Mucosa of descending colon (tissue), 3 donors: ENCODE measurements at regions not wholly inside any gene's neighbourhood (a gene's known extent, or its start where the extent isn't known, plus 50 kb on each side); places are given as distances from the start of the nearest gene placed in this dataset.
"Not testable (repeated sequence)": the region's sequence is repeated elsewhere in the genome, so short reads cannot be mapped to it uniquely, and the experiment has no call there.

Experiments used
- ATAC-seq: fragments of 200-7000 bp; cut with Tn5 transposase; one replicate; pipeline ENCODE4 v1.9.1; 2020; ENCODE audit warnings: mild to moderate bottlenecking, moderate library complexity
- DNase-seq, 3 donors: peaks; one replicate each; pipeline ENCODE4 v3.0.0-alpha.2; 2020
- H3K36me3 ChIP-seq: fragments of 200-600 bp; one replicate; pipeline ENCODE4 v1.8.0; 2021; ENCODE audit warnings: low read depth, mild to moderate bottlenecking
- H3K4me1 ChIP-seq: fragments of 200-600 bp; one replicate; pipeline ENCODE4 v1.8.0; 2021; ENCODE audit warnings: low read depth, mild to moderate bottlenecking
- H3K4me3 ChIP-seq: fragments of 200-600 bp; one replicate; pipeline ENCODE4 v1.8.0; 2021; ENCODE audit warnings: mild to moderate bottlenecking
- H3K9me3 ChIP-seq: fragments of 200-600 bp; one replicate; pipeline ENCODE4 v1.8.0; 2021; ENCODE audit warnings: mild to moderate bottlenecking
- intact Hi-C, 2 donors: fragments of 100-400 bp; cut with DNase I in 1 of 2; cut with micrococcal nuclease in 1 of 2; formaldehyde crosslinking; loops; one replicate each; pipeline versions ENCODE4 v1.11.0 to v1.11.1; 2022; cut with DNase I, micrococcal nuclease
- TF ChIP-seq, protein P1 (sequence below): fragments of 200-600 bp; IDR thresholded peaks from one replicate; pipeline ENCODE4 v1.8.0; 2022; ENCODE audit warnings: antibody characterized with exemption, mild to moderate bottlenecking
- donor health status: DM: no; HTN: no; CAD: no; lungs with moderate emphysema.
- donor health status: DM: no; HTN: no; CAD: no.
- donor health status: DM: no; HTN: yes; CAD: no.

DNA sequence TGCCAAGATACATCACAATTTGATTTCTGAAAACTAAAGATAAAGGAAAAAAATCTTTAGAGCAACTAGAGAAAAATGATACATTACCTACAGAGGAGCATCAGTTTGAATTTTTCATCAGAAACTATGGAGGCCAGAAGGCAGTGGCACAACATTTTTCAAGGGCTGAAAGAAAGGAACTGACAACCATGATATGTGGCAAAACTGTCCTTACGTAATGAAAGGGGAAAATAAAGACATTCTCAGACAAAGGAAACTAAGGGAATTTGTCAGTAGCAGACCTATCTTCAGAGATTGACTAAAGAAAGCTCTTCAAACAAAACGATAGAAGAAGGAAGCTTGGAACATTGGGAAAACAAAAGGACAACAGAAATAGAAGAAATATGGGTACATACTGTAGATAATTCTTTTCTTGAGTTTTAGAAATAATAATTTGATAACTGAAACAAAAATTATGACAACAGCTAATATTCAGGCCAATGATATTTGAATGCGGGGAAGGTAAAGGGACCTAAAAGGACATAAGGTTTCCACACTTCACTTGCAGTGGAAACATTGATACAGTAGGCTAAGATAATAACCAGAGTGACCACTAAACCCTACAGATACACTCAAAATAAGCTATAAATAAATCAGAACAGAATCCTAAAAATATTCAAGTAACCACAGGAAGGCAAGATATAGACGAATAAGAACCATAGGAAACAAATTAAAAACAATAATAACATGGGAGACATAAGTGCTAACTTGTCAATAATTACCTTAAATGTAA lies 70.0 kb upstream of the NPAS2 start:
- no peak overlapping the region for H3K4me3 ChIP-seq
- H3K4me1 ChIP-seq = no peaks in the 10 kb centered on the region
- no peaks in the 10 kb centered on the region for H3K36me3 ChIP-seq
- DNase-seq = no peak
- ATAC-seq = no peak
- TF ChIP-seq, protein P1, sequence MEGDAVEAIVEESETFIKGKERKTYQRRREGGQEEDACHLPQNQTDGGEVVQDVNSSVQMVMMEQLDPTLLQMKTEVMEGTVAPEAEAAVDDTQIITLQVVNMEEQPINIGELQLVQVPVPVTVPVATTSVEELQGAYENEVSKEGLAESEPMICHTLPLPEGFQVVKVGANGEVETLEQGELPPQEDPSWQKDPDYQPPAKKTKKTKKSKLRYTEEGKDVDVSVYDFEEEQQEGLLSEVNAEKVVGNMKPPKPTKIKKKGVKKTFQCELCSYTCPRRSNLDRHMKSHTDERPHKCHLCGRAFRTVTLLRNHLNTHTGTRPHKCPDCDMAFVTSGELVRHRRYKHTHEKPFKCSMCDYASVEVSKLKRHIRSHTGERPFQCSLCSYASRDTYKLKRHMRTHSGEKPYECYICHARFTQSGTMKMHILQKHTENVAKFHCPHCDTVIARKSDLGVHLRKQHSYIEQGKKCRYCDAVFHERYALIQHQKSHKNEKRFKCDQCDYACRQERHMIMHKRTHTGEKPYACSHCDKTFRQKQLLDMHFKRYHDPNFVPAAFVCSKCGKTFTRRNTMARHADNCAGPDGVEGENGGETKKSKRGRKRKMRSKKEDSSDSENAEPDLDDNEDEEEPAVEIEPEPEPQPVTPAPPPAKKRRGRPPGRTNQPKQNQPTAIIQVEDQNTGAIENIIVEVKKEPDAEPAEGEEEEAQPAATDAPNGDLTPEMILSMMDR = no peak
- intact Hi-C loops = no loop called here
- H3K9me3 ChIP-seq = no peaks in the 10 kb centered on the region

DNA sequence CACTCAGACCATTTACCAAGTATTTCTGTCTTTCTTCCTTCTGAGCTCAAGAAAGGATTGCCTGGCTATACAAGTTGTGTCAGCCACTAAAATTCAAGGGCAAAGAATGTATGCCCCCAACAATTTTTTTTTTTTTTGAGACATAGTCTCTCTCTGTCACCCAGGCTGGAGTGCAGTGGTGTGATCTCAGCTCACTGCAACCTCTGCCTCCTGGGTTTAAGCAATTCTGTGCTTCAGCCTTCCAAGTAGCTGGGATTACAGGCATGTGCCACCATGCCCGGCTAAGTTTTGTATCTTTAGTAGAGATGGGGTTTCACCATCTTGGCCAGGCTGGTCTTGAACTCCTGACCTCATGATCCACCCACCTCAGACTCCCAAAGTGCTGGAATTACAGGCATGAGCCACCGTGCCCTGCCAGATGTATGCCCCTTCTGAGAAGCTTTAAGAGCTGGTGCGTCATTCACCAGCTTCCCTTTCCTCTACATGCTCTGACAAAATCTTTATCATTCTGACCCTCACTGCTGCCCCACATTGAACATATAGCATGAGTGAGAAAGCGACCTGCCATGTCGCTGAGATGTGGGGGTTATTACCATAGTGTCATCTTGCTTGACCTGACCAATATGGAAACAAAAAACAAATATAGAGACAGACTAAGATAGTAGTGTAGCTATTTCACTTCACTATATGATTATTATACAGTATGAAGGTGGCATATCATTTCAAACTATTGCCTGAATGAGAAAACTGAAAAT lies 67.9 kb upstream of the NPAS2 start:
- ATAC-seq, H3K4me1 ChIP-seq, H3K4me3 ChIP-seq, H3K9me3 ChIP-seq, intact Hi-C loops, H3K36me3 ChIP-seq, DNase-seq: not testable (repeated sequence)

DNA sequence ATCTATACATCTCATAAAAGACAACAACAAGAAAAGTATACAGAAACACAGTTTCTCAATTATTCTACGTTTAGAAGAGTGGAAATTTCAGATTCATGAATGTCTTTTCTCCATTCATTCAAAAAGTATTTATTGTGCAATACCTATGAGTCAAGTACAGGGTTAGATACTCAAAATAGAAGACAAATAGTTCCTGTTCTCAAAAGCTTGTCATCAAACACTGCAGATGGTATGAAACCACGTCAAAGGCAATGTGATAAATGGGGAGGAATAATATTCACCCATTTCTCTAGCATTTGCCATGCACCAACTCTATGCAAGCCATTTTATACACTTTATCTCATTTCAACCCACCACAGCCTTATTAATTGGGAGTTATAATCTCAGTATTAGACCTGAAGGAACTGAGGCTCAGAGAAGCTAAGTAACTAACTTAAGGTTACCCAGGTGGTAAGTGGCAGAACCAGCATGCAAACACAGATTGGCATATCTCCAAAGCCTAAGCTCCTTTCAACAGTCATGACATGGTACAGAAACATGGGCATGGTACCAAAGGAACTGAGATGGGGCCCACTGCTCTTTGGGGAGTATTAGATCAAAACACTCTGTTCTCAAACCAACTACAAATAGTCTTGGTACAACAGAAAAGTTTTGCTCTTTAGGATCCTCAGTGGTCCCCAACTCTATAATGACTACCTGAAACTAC lies 67.2 kb upstream of the NPAS2 start:
- no peak for ATAC-seq
- no peaks in the 10 kb centered on the region for H3K4me1 ChIP-seq
- TF ChIP-seq, protein P1 = no peak
- H3K9me3 ChIP-seq = no peaks in the 10 kb centered on the region
- intact Hi-C loops = no loop called here
- H3K4me3 ChIP-seq = no peak overlapping the region
- DNase-seq = no peak
- H3K36me3 ChIP-seq = no peaks in the 10 kb centered on the region

DNA sequence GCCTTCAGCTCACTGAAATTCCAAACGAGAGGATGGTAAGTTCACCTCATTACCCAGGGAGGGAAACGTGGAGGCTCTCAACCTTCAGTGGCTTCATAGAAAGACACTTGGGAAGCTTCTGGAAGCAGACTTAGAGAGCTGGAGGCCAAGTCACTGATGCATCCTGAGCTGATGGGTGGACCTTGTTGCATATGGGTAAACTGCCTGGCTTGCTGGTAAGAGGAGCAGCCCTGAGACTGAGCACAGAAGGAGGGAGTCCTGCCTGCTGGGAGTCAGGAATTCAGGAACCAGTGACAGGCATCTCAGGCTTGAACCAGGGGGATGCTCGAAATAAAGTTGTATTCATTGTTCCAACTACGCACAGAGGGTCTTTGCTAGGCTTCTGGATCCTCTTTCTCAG lies 66.5 kb upstream of the NPAS2 start:
- Histone ChIP-seq H3K4me3 (no peak overlapping the region), H3K4me1 (no peaks in the 10 kb centered on the region), H3K36me3 (no peaks in the 10 kb centered on the region), H3K9me3 (no peaks in the 10 kb centered on the region)
- TF ChIP-seq, protein P1 = no peak
- no peak for DNase-seq
- intact Hi-C loops = no loop called here
- no peak for ATAC-seq

DNA sequence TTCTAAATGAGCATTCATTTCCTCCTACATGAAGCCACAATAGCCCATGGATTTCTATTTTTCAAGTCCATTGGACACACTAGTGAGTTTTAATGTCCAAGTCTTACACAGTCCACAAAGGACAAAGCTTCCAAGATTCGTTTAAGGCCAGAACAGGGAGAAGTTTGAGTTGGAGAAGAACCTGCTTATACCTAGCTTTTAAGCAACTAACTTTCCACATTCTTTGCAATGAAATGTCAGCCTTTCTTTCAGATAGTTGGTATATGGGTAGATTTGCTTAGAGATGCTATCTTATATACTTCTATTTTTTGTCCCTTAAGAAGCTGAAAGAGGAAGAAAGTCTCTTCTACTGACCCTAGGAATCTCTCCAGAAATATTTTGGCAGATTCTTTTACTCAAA lies 66.1 kb upstream of the NPAS2 start:
- TF ChIP-seq, protein P1 = no peak
- intact Hi-C loops = no loop called here
- H3K4me3 ChIP-seq = no peak overlapping the region
- H3K36me3 ChIP-seq = no peaks in the 10 kb centered on the region
- no peaks in the 10 kb centered on the region for H3K9me3 ChIP-seq
- DNase-seq (no peak), ATAC-seq (no peak)
- H3K4me1 ChIP-seq = no peaks in the 10 kb centered on the region

DNA sequence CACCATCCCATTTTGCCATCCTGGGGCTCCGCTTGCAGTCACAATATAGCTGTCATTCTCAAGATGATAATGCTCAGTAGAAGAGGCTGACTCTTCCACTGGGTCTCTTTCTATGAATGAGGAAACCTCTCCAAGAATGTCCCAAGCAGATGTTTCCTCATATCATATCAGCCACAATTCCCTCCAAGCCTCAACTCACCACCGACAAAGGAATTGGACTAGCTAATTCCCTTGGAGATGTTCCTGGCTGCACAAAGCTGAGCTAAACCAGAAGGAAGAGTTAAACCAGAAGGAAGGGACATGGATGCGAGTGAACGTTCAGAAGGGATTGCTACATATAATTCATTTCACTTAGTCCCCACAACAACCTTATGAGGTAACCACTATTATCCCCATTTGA lies 65.0 kb upstream of the NPAS2 start:
- H3K9me3 ChIP-seq = no peaks in the 10 kb centered on the region
- intact Hi-C loops = no loop called here
- no peaks in the 10 kb centered on the region for H3K4me1 ChIP-seq
- ATAC-seq (no peak), DNase-seq (no peak)
- H3K36me3 ChIP-seq = no peaks in the 10 kb centered on the region
- H3K4me3 ChIP-seq = no peak overlapping the region
- TF ChIP-seq, protein P1 = no peak
